ENCODE measurements at regions not wholly inside any gene's neighbourhood (a gene's known extent, or its start where the extent isn't known, plus 50 kb on each side); places are given as distances from the start of the nearest gene placed in this dataset.
"Not testable (repeated sequence)": the region's sequence is repeated elsewhere in the genome, so short reads cannot be mapped to it uniquely, and the experiment has no call there.

DNA sequence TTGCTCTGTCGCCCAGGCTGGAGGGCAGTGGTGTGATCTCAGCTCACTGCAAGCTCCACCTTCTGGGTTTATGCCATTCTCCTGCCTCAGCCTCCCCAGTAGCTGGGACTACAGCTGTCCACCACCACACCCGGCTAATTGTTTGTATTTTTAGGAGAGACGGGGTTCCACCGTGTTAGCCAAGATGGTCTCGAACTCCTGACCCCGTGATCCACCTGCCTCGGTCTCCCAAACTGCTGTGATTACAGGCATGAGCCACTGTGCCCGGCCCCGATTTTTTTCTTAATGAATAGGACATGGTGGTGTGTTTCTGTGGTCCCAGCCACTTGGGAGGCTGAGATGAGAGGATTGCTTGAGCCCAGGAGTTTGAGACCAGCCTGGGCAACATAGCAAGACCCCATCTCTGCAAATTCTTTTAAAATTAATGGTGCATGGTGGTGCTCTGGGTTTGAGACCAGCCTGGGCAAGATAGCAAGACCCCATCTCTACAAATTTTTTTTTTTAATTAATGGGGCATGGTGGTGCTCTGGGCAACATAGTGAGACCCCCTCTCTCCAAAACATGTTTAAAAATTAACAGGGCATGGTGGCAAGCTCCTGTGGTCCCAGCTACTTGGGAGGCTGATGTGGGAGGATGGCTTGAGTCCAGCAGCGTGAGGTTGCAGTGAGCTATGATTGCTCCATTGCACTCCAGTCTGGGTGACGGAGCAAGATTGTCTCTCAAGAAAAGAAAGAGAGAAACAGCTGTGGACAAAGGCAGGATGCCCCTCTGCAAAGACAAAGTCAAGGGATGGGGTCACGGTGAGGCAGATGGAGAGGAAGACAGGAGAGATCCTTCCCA is 4497.2 kb upstream of the OR11H1 start:
- H4K20me1 ChIP-seq (ENCODE audit: control insufficient read depth, insufficient read depth, low read depth, low read length); H3K4me3 ChIP-seq (ENCODE audit: low read length): not testable (repeated sequence)

DNA sequence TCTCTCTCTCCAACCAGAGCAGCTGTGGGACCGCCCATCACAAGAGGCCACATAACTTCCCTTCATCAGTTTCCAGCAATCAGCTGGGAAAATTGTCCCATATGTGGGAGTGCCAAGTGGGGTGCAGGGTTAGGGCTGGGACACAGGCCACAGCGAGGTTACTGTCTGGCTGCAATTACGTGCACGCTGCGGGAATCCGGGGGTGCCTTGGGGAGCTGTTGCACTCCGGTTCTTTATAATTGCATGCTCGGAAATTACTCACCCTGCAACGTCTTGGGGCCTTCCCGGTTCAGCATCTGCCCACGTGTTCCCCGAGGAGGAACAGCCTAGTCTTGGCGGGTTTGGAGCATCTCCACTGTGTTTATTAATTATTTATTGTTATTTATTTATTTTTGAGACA is 4495.9 kb upstream of the OR11H1 start:
- H3K4me3 ChIP-seq (ENCODE audit: low read length); H3K79me2 ChIP-seq (ENCODE audit: control insufficient read depth, low read length): not testable (repeated sequence)

More for the DNA sequence above, 4497.2 kb upstream of the OR11H1 start:
- H3K4me1 ChIP-seq (ENCODE audit: control insufficient read depth, low read length); H3K27me3 ChIP-seq (ENCODE audit: control insufficient read depth, low read length); H3K36me3 ChIP-seq (ENCODE audit: control insufficient read depth, low read length); H3K9me2 ChIP-seq (replicated peaks; ENCODE audit: control insufficient read depth, low read length); H3K79me2 ChIP-seq (ENCODE audit: control insufficient read depth, low read length); H3F3A ChIP-seq (ENCODE audit: control insufficient read depth, insufficient read depth); H3K4me2 ChIP-seq (ENCODE audit: low read length); H3K27ac ChIP-seq (ENCODE audit: low read depth, low read length): not testable (repeated sequence)
- H3K9me3 ChIP-seq (ENCODE audit: control insufficient read depth, insufficient read depth, low read length), result peaks cover 47% of the 10 kb centered on the region

DNA sequence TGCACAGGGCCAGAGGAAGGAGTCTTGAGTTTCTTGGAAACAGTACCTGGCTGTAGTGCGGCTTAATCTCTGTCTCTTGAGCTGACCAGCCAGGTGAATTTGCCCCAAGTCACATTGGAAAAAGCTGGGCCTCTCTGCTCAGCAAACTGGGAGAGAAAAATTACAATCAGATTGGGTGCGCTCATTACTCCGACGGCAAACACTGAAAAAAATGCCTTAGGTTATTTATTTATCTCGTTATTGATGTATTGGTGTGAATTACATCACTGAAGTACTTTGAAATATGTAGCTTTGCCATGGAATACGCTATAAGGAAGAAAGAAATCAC is 4493.4 kb upstream of the OR11H1 start:
- not testable (repeated sequence) for H3K4me1 ChIP-seq (ENCODE audit: control insufficient read depth, low read length); H4K20me1 ChIP-seq (ENCODE audit: control insufficient read depth, insufficient read depth, low read depth, low read length); H3K36me3 ChIP-seq (ENCODE audit: control insufficient read depth, low read length); H3K79me2 ChIP-seq (ENCODE audit: control insufficient read depth, low read length); H3F3A ChIP-seq (ENCODE audit: control insufficient read depth, insufficient read depth); H3K9me2 ChIP-seq (replicated peaks; ENCODE audit: control insufficient read depth, low read length); H3K4me2 ChIP-seq (ENCODE audit: low read length); H3K27me3 ChIP-seq (ENCODE audit: control insufficient read depth, low read length); H3K27ac ChIP-seq (ENCODE audit: low read depth, low read length); H3K4me3 ChIP-seq (ENCODE audit: low read length)
- peaks cover 63% of the 10 kb centered on the region for H3K9me3 ChIP-seq (ENCODE audit: control insufficient read depth, insufficient read depth, low read length)

More for the DNA sequence above, 4495.9 kb upstream of the OR11H1 start:
- not testable (repeated sequence) for H3K4me2 ChIP-seq (ENCODE audit: low read length); H4K20me1 ChIP-seq (ENCODE audit: control insufficient read depth, insufficient read depth, low read depth, low read length); H3K4me1 ChIP-seq (ENCODE audit: control insufficient read depth, low read length); H3K36me3 ChIP-seq (ENCODE audit: control insufficient read depth, low read length); H3K9me2 ChIP-seq (replicated peaks; ENCODE audit: control insufficient read depth, low read length); H3K27me3 ChIP-seq (ENCODE audit: control insufficient read depth, low read length); H3K27ac ChIP-seq (ENCODE audit: low read depth, low read length); H3F3A ChIP-seq (ENCODE audit: control insufficient read depth, insufficient read depth)
- H3K9me3 ChIP-seq (ENCODE audit: control insufficient read depth, insufficient read depth, low read length), result peaks cover 54% of the 10 kb centered on the region

DNA sequence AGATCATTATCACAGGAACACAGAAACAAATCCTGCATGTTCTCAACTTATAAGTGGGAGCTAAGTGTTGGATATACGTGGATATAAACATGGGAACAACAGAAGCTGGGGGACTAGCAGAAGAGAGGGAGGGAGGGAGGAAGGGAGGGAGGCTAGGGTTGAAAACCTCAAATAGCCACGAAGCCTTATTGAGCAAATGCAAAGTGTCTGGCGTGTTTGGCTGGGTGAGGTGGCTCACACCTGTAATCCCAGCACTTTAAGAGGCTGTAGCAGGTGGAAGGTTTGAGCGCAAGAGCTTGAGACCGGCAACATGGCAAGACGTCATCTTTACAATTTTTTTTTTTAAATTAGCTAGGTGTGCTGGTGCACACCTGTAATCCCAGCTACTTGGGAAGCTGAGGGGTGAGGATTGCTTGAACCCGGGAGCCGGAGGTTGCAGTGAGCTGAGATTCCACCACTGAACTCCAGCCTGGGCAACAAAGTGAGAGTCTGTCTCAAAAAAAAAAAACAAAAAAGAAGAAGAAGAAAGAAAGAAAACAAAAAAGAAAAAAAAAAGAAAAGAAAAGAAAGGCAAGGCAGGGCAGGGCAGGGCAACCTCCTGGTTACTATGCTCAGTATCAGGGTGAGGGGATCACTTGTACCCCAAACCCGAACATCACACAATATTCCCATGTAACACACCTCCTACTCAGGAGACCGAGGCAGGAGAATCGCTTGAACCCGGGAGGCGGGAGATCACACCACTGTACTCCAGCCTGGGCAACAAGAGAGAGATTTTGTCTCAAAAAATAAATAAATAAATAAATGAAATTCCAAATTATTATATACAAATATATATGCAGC is 4492.7 kb upstream of the OR11H1 start:
- H3K4me1 ChIP-seq (ENCODE audit: control insufficient read depth, low read length); H4K20me1 ChIP-seq (ENCODE audit: control insufficient read depth, insufficient read depth, low read depth, low read length); H3K4me2 ChIP-seq (ENCODE audit: low read length); H3K4me3 ChIP-seq (ENCODE audit: low read length); H3K27ac ChIP-seq (ENCODE audit: low read depth, low read length); H3F3A ChIP-seq (ENCODE audit: control insufficient read depth, insufficient read depth); H3K27me3 ChIP-seq (ENCODE audit: control insufficient read depth, low read length); H3K79me2 ChIP-seq (ENCODE audit: control insufficient read depth, low read length); H3K36me3 ChIP-seq (ENCODE audit: control insufficient read depth, low read length); H3K9me2 ChIP-seq (replicated peaks; ENCODE audit: control insufficient read depth, low read length): not testable (repeated sequence)
- peaks cover 61% of the 10 kb centered on the region for H3K9me3 ChIP-seq (ENCODE audit: control insufficient read depth, insufficient read depth, low read length)

DNA sequence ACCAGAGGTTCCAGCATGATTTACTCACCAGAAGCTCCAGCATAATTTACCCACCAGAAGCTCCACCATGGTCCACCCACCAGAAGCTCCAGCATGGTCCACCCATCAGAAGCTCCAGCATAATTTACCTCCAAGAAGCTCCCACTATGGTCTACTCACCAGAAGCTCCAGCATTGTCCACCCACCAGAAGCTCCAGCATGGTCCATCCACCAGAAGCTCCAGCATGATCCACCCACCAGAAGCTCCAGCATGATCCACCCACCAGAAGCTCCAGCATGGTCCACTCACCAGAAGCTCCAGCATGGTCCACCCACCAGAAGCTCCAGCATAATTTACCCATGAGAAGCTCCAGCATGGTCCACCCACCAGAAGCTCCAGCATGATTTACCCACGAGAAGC is 4490.7 kb upstream of the OR11H1 start:
- not testable (repeated sequence) for H3K4me2 ChIP-seq (ENCODE audit: low read length); H3K36me3 ChIP-seq (ENCODE audit: control insufficient read depth, low read length); H3K4me3 ChIP-seq (ENCODE audit: low read length); H3F3A ChIP-seq (ENCODE audit: control insufficient read depth, insufficient read depth); H3K79me2 ChIP-seq (ENCODE audit: control insufficient read depth, low read length); H4K20me1 ChIP-seq (ENCODE audit: control insufficient read depth, insufficient read depth, low read depth, low read length); H3K9me2 ChIP-seq (replicated peaks; ENCODE audit: control insufficient read depth, low read length); H3K27me3 ChIP-seq (ENCODE audit: control insufficient read depth, low read length); H3K27ac ChIP-seq (ENCODE audit: low read depth, low read length); H3K4me1 ChIP-seq (ENCODE audit: control insufficient read depth, low read length)
- peaks cover 56% of the 10 kb centered on the region for H3K9me3 ChIP-seq (ENCODE audit: control insufficient read depth, insufficient read depth, low read length)

DNA sequence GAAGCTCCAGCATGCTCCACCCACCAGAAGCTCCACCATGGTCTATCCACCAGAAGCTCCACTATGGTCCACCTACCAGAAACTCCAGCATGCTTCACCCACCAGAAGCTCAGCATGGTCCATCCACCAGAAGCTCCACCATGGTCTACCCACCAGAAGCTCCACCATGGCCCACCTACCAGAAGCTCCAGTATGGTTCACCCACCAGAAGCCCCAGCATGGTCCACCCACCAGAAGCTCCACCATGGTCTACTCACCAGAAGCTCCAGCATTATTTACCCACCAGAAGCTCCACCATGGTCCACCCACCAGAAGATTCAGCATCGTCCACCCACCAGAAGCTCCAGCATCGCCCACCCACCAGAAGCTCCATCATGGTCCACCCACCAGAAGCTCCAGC is 4490.2 kb upstream of the OR11H1 start:
- not testable (repeated sequence) for H3K4me2 ChIP-seq (ENCODE audit: low read length); H3K27me3 ChIP-seq (ENCODE audit: control insufficient read depth, low read length); H3K79me2 ChIP-seq (ENCODE audit: control insufficient read depth, low read length); H3K27ac ChIP-seq (ENCODE audit: low read depth, low read length); H3K36me3 ChIP-seq (ENCODE audit: control insufficient read depth, low read length); H3K4me3 ChIP-seq (ENCODE audit: low read length); H3K4me1 ChIP-seq (ENCODE audit: control insufficient read depth, low read length); H4K20me1 ChIP-seq (ENCODE audit: control insufficient read depth, insufficient read depth, low read depth, low read length); H3F3A ChIP-seq (ENCODE audit: control insufficient read depth, insufficient read depth); H3K9me2 ChIP-seq (replicated peaks; ENCODE audit: control insufficient read depth, low read length)
- peaks cover 54% of the 10 kb centered on the region for H3K9me3 ChIP-seq (ENCODE audit: control insufficient read depth, insufficient read depth, low read length)

DNA sequence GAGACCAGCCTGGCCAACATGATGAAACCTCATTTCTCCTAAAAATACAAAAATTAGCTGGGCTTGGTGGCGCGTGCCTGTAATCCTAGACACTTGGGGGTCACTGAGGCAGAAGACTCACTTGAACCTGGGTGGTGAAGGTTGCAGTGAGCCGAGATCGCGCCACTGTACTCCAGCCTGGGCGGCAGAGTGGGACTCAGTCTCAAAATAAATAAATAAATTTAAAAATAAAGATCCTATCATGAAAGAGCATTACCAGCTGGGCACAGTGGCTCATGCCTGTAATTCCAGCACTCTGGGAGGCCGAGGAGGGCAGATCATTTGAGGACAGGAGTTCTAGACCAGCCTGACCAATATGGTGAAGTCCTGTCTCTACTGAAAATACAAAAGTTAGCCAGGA is 4489.2 kb upstream of the OR11H1 start:
- not testable (repeated sequence) for H3K4me2 ChIP-seq (ENCODE audit: low read length); H4K20me1 ChIP-seq (ENCODE audit: control insufficient read depth, insufficient read depth, low read depth, low read length); H3K9me2 ChIP-seq (replicated peaks; ENCODE audit: control insufficient read depth, low read length); H3K36me3 ChIP-seq (ENCODE audit: control insufficient read depth, low read length); H3F3A ChIP-seq (ENCODE audit: control insufficient read depth, insufficient read depth); H3K4me3 ChIP-seq (ENCODE audit: low read length); H3K27me3 ChIP-seq (ENCODE audit: control insufficient read depth, low read length); H3K79me2 ChIP-seq (ENCODE audit: control insufficient read depth, low read length); H3K27ac ChIP-seq (ENCODE audit: low read depth, low read length); H3K4me1 ChIP-seq (ENCODE audit: control insufficient read depth, low read length)
- H3K9me3 ChIP-seq (ENCODE audit: control insufficient read depth, insufficient read depth, low read length), result peaks cover 55% of the 10 kb centered on the region

DNA sequence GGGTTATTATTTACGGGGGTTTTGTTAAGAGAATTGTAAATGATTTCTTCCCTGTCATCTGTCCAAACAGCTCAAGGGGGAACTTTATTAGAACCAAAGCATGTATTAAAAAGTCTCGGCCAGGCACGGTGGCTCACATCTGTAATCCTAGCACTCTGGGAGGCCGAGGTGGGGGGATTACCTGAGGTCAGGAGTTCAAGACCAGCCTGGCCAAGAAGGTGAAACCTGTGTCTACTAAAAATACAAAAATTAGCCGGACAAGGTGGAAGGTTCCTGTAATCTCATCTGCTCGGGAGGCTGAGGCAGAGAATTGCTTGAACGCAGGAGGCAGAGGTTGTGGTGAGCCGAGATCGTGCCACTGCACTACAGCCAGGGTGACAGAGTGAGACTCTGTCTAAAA is 4486.6 kb upstream of the OR11H1 start:
- H3K27me3 ChIP-seq (ENCODE audit: control insufficient read depth, low read length); H3K9me2 ChIP-seq (replicated peaks; ENCODE audit: control insufficient read depth, low read length); H3K27ac ChIP-seq (ENCODE audit: low read depth, low read length); H3K4me3 ChIP-seq (ENCODE audit: low read length); H3K36me3 ChIP-seq (ENCODE audit: control insufficient read depth, low read length); H3K4me2 ChIP-seq (ENCODE audit: low read length); H3F3A ChIP-seq (ENCODE audit: control insufficient read depth, insufficient read depth); H3K4me1 ChIP-seq (ENCODE audit: control insufficient read depth, low read length); H4K20me1 ChIP-seq (ENCODE audit: control insufficient read depth, insufficient read depth, low read depth, low read length); H3K79me2 ChIP-seq (ENCODE audit: control insufficient read depth, low read length): not testable (repeated sequence)
- H3K9me3 ChIP-seq (ENCODE audit: control insufficient read depth, insufficient read depth, low read length), result peaks cover 41% of the 10 kb centered on the region
